DMS53 (cell line): ENCODE measurements at regions not wholly inside any gene's neighbourhood (a gene's known extent, or its start where the extent isn't known, plus 50 kb on each side); places are given as distances from the start of the nearest gene placed in this dataset.
"Not testable (repeated sequence)": the region's sequence is repeated elsewhere in the genome, so short reads cannot be mapped to it uniquely, and the experiment has no call there.

Experiments used
- DNase-seq: peaks from one replicate; lab custom pipeline; 2025; lab: John Stamatoyannopoulos, UW

DNA sequence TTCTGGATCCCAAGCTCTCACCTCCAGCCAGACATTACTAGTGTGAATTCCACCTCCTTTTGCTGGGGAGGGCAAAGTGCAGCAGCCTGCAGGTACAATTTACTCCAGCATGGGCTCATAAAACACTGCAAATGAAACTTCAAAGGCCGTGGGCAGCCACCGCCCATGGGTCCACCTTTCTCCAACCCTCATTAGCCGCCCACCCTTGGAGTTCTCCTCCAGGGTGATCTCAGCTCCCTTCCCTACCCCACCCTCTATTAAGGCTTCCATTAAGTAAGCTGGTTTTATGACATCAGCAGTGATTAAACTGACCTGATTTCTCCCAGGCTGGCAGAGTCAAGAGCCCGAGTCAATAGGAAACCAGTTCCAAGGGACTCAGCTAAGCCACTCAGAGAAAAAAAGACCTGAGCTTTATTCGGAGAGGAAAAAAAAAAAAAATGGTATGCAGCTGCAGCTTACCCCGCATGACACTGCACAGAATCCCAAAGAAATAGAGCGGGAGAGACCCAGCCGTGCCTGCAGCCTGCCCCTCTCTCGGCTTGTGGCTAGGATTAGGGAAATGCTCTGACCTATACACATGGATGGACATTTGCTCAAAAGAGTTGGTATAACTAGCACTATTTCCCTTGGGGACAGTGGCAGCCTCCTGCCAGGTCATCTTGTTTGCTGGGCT lies 319.6 kb downstream of the PTTG2 start:
- DNase-seq: peak; percentile 93

DNA sequence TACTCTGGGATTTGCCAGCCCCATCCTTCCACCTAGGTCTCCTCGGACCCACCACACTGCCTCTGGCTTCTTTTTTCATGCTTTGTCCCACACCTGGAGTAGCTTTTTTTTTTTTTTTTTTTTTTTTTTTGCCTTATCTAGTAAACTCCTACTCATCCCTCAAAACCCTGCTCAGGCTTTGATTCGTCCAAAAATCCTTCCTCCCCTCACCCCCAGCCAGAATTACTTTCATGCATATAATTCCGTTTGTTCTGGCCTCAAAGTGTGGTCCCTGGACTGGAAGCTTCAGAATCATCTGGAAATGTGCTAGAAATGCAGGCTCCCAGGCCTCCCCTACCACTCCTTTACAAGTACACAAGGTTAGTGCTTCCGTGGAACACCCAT lies 320.1 kb downstream of the PTTG2 start:
- DNase-seq: no peak

- DNase-seq: no peak
Observed at GRCh38 chr4:38281371-38282071, 321.3 kb downstream of the PTTG2 start.

GRCh38 chr4:38283724-38284123 lies 323.5 kb downstream of the PTTG2 start:
- DNase-seq: no peak

DNA sequence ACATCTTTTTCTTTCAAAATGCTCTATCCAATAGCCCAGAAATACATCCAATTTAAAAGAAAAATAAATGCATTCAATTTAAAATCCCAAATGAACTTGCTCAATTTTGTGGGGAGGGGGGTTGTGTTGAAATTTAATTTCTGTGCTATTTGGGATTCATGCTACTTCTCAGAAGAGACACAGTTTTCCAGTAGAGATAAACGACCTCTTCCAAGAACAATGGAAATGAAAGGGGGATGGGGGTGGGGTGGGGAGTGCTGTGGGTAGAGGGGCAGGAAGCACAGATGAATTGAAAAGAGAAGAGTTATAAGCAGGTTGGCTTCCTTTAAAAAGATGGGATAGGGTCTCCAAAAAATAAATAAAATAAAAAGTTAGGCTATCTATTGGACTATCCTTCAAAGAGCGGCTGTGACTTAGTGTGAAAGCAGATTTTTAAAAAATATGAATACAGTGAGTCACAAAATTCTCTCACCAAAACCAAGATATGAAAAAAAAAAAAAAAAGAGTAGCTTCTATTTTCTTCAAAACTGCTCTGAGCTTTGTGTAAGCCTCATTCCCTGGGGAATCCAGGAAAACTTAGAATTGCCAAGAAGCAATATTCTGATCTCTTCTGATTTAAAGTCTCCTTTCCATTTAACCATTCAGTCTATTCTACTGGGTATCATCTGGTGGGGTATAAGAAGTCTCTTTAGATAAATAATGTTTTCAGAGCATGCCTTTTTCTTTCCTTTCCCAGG lies 324.3 kb downstream of the PTTG2 start:
- DNase-seq: no peak

DNA sequence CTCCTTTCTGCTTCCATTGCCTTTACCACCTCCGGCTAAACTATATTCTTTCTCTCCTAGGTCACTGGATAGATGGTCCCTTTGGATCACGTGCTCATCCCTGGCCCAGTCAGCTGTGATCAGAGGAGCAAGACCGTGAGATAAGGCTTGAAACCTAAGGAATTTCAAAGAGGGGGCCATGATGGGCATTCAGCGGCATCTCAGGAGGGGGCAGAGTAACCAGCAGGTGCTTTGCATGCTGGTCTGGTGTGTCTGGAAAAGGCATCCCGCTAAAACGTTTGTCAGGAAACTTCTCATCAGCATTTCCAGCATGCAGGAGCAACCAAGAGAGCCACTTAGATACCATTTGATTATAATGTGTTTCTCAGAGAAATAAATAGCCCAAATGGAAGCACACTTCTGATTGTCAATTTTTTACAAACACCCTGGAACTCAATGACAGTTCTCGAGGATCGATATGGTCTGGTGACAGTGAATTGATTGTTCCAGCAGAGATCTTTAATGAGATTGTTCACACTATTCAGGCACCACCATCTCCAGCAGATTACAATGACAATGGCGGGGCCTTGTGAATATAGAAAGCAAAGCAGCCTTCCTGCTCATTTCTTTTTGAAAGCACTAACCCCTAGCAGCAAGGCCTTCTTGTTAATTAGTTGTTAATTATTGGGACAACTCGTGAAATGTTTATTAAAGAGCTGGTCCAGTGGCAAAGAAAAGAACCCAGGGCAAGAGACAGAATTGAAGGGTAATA lies 327.1 kb downstream of the PTTG2 start:
- no peak for DNase-seq

GRCh38 chr4:38289553-38289952 lies 329.4 kb downstream of the PTTG2 start:
- DNase-seq: no peak

DNA sequence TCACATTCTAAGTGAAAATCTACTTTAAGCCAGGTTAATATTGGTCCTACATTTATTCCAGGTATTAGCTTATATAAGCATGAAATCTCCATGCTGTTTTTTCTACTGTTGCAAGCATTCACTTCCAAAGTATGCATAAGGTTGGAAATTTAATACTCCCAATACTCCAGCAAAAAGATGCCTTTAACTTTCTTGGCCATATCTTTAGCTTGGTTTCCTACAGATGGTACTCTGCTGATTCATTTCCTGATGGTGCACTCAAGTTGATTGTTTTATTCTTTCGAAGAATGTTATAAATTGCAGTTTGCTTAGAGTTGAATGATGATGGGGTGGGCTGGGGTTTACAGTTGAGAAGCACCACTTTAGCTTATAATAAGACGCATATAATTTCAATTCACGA lies 330.2 kb downstream of the PTTG2 start:
- no peak for DNase-seq

- DNase-seq: no peak
Observed at GRCh38 chr4:38290914-38291313, 330.7 kb downstream of the PTTG2 start.

DNA sequence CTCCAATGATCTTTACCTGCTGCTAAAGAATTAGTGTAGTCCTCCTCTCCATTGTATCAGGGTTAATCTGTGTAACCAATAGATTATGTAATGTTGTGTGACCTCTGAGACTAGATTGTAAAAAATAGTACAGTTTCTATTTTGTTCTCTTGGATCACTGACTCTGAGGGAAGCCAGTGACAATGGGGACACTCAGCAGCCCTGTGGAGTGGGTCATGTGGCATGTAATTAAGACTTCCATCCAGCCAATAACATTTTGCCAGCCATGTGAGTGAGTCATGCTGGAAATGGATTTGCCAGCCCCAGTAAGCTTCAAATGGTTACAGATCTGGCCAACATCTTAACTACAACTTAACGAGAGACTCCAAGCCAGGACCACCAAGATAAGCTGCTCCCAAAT lies 332.3 kb downstream of the PTTG2 start:
- DNase-seq: peak; percentile 50

DNA sequence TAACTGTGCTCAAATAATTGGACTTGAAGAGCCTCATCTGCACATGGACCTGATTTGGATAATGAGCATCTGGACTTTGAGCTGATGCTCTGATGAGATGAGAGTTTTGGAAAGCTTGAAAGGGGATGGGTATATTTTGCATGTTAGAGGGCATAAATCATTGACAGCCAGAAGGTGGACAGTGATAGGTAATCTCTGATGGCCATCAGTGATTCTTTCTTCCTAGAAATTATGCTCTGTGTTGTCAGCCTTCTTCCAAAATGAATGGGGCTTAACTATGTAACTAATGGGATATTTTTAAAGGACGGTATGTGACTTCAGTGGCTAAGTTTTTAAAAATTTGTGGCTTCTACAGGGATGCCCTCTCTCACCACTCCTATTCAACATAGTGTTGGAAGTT lies 334.0 kb downstream of the PTTG2 start:
- DNase-seq: no peak

GRCh38 chr4:38297061-38297460 lies 336.9 kb downstream of the PTTG2 start:
- no peak for DNase-seq

DNA sequence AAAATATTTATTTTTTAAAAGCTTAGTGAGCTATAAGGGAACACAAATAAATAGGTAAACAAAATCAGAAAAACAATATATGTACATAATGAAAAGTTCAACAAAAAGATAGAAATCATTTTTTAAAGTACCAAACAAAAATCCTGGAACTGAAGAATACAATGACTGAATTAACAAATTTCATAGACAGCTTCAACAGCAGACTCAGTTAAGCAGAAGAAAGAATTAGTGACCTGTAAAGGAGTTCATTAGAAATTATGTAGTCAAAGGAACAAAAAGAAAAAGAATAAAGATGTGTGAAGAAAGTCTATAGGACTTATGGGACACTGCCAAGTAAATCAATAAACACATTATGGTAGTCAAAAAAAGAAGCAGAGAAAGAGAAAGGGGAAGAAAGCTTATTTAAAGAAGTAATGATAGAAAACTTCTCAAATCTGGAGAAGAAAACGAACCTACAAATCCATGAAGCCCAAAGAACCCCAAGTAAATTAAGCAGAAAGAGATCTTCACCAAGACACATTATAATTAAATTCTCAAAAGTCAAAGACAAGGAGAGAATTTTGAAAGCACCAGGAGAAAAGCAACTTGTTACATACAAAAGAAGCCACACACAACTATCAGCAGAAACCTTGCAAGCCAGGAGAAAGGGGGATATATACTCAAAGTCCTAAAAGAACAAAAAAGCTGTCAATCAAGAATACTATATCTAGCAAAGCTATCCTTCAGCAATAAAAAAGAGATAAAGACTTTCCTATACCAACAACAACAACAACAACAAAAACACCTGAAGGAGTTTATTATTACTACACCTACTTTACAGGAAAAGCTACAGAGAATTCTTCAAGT lies 338.9 kb downstream of the PTTG2 start:
- DNase-seq: no peak

DNA sequence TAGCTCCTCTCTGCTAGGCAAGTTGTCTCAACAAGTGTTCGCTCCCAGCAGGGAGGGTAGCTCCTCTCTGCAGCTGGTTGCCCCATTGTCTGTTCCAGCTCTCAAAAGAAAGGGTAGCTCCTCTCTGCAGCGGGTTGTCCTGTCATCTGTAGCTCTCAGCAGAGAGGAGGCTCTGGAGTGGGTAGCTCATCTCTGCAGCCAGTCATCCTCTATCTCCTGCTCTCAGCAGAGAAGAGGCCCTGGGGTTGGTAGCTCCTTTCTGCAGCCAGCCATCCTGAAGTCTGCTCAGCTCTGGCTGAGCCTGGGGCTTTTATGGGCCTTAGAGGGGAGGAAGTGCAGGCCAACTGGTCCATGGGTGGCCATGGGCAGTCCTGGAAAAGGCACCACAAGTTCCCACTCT lies 342.7 kb downstream of the PTTG2 start:
- peak; percentile 39 for DNase-seq

GRCh38 chr4:38304460-38304859 lies 344.3 kb downstream of the PTTG2 start:
- not testable (repeated sequence) for DNase-seq

DNA sequence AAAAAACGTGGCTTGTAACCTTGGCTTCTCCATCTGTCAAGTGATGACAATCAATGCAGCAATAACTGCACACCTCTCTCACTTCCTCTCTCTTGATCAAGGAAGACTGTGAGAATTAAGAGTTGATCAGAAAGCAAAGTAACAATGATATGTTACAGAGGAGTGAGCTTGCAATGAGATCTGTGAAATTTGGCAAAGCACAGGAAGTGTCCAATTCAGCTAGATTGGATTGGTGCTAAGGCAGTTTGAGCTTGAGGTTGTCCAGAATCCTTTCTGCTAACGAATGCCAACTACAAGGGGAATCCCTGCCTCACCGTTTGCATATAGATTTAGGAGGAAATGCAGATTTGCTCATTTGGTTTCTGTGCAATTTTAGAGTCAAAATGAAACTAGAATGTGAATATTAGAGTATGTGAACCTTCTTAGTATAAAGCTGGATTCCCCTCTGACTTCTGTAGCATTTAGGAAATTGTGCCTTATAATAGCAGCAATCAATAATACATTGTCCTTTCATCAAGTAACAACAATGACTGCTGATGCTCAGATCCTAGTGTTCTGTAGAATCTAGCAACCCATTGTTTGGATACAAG lies 346.4 kb downstream of the PTTG2 start:
- no peak for DNase-seq

GRCh38 chr4:38308728-38309311 lies 348.6 kb downstream of the PTTG2 start:
- DNase-seq: no peak

GRCh38 chr4:38309471-38309870 lies 349.3 kb downstream of the PTTG2 start:
- DNase-seq: no peak

DNA sequence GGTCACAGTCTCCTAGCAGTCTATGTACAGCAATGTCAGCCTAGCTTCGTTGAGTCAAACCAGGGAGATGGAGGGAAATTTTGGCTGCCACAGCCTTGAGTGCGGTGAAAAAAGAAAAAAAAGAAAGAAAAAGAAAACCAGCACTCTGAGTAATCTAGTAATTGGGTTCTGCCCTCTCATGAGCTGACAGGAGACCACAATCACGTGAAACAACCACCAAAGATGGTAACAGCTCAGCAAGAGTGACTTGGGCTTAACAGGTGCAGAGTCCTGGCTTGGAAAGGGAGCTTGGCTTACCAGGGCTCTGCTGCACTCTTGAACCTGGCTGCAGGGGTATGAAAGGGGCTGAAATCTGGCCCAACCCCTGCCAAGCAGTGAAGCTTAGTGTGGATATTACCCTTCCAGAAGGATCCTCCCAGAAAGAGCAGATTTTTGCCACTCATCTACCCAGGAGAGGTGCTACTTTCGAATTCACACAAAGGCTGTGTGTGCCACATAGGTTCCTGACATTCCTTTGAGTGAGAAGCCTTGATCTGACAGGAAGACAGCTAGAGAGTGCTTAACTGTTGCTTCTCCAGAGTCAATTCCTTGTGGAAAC lies 350.3 kb downstream of the PTTG2 start:
- no peak for DNase-seq

- no peak for DNase-seq
Observed at GRCh38 chr4:38311495-38312126, 351.4 kb downstream of the PTTG2 start.
